Effector memory CD8-positive, alpha-beta T cell (primary cell): ENCODE measurements at regions not wholly inside any gene's neighbourhood (a gene's known extent, or its start where the extent isn't known, plus 50 kb on each side); places are given as distances from the start of the nearest gene placed in this dataset.
"Not testable (repeated sequence)": the region's sequence is repeated elsewhere in the genome, so short reads cannot be mapped to it uniquely, and the experiment has no call there.

Source experiments
- ATAC-seq: fragments of 150-1000 bp; cut with Tn5 transposase; replicated peaks from 2 replicates; pipeline ENCODE4 v1.10.0; 2021; ENCODE audit warnings: mild to moderate bottlenecking, moderate library complexity
- DNase-seq, 3 experiments: peaks; one replicate each; pipeline ENCODE4 v3.0.0; 2021
- H3K27ac Mint-ChIP-seq, 2 donors: one replicate each; pipeline ENCODE4 v1.8.0; 2022; ENCODE audit warnings: mild to moderate bottlenecking in 2 of 2, mixed read lengths in 2 of 2, moderate library complexity in 2 of 2
- H3K27me3 Mint-ChIP-seq, 2 donors: one replicate each; pipeline ENCODE4 v1.8.0; 2022; ENCODE audit warnings: mixed read lengths in 2 of 2
- H3K36me3 Mint-ChIP-seq: one replicate; pipeline ENCODE4 v1.8.0; 2022; ENCODE audit warnings: mild to moderate bottlenecking, moderate library complexity, mixed read lengths; ENCODE audit not compliant: insufficient read depth
- H3K4me1 Mint-ChIP-seq, 2 donors: one replicate each; pipeline ENCODE4 v1.8.0; 2022; ENCODE audit warnings: low read depth in 2 of 2, mixed read lengths in 2 of 2
- H3K4me3 Mint-ChIP-seq, 2 donors: one replicate each; pipeline ENCODE4 v1.8.0; 2022; ENCODE audit warnings: mild to moderate bottlenecking in 2 of 2, mixed read lengths in 2 of 2, moderate library complexity in 2 of 2
- H3K9me3 Mint-ChIP-seq, 2 donors: one replicate each; pipeline ENCODE4 v1.8.0; 2022; ENCODE audit warnings: mixed read lengths in 2 of 2

DNA sequence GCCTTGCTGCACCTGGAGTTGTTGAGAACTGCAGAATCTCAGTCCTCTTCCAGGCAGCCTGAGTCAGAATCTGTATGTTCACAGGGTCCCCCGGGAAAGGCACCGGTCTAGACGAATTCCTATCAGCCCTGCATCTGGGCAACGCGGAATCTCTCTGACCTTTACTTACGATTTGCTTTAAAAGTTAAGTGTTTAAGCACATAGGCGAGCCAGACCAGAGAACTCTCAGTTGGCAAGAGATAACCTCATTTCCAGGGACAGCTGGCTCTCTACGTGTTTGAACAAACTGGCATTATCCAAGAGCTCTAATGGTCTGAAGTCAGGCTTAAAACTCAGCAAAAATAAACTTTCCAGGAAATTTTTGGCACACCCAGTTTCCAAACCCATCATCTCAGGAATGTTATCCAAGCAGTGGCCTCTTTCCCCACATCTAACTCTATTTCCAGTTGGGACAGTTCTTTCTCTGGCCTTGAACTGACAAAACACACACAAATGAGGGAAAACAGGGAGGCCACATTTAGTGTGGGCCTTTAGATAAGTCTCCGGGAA is 53.4 kb downstream of the HES1 start:
- Mint-ChIP-seq H3K27ac (no peak overlapping the region), H3K4me1 (peaks cover 0 to under 1% of the 10 kb centered on the region in 2 donors), H3K9me3 (no peaks in the 10 kb centered on the region), H3K27me3 (peaks cover 0 to 49% of the 10 kb centered on the region in 2 donors), H3K36me3 (no peaks in the 10 kb centered on the region), H3K4me3 (no peak overlapping the region)
- ATAC-seq (no peak), DNase-seq (no peak)

DNA sequence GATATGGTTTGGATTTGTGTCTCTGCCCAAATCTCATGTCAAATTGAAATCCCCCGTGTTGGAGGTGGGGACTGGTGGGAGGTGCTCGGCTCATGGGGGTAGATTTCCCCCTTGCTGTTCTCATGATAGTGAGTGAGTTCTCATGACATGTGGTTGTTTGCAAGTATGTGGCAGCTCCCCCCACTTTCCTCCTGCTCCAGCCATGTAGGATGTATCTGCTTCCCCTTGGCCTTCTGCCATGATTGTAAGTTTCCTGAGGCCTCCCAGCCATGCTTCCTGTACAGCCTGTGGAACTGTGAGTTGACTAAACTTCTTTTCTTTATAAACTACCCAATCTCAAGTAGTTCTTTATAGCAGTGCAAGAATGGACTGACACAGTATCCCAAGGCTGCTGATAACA is 55.9 kb downstream of the HES1 start:
- DNase-seq, H3K9me3 Mint-ChIP-seq, H3K36me3 Mint-ChIP-seq, H3K4me1 Mint-ChIP-seq, ATAC-seq, H3K4me3 Mint-ChIP-seq, H3K27ac Mint-ChIP-seq: not testable (repeated sequence)
- H3K27me3 Mint-ChIP-seq, result peaks cover 0 to 41% of the 10 kb centered on the region in 2 donors

DNA sequence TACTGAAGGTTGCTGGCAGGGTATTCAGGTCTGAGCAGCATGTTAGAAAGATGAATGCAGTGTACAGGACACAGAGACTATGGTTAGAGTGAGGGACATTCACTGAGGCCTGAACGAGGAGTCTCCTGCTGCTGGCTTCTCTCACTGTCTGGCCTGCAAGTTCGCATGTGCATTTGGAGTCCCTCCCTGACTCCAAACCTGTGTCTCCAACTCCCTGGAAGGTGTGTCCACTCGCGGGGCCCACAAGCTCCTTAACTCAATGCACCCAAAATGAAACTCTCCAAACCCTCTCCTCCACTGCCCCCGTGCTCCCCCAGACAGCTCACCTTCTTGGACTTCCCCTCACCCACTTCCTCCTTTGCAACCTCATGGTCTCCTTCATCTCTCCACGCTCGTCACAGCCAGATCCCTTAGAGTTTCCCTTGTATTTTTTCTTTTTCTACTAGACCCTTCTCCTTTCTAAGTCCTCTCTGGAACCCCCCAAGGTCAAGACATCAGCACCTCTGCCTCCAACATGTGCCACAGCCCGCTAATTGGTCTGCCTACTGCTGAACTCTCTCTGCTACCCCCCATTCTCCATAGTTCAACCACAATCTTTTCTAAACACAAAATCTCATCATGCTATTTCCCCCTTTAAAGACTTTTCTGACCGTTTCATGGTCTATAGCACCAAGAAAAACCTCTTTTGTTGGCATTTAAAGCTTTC is 58.3 kb downstream of the HES1 start:
- ATAC-seq (no peak), DNase-seq (no peak)
- no peak overlapping the region for H3K27ac Mint-ChIP-seq
- H3K36me3 Mint-ChIP-seq, result no peaks in the 10 kb centered on the region
- H3K9me3 Mint-ChIP-seq, result no peaks in the 10 kb centered on the region
- H3K4me1 Mint-ChIP-seq, result peaks cover 0 to 2% of the 10 kb centered on the region in 2 donors
- peaks cover 20 to 54% of the 10 kb centered on the region in 2 donors for H3K27me3 Mint-ChIP-seq
- no peak overlapping the region for H3K4me3 Mint-ChIP-seq

DNA sequence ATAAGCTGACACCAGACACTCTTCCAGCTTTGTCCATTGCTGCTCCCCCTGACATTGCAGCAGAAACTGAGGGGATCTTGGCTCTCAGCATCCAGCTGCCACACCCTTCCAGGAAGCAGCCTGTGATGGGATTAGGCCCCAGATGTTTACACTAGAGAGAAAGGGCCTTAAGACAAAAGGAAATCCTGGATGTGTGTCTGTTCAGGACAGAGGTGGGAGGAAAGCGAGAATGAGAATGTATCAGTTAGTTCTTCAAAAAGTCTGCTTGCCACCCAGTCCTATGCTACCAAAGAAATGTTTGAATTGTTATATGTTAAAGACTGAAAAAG is 58.8 kb downstream of the HES1 start:
- DNase-seq (no peak), ATAC-seq (no peak)
- Mint-ChIP-seq H3K9me3 (no peaks in the 10 kb centered on the region), H3K4me3 (no peak overlapping the region), H3K4me1 (peaks cover 0 to 2% of the 10 kb centered on the region in 2 donors), H3K36me3 (no peaks in the 10 kb centered on the region), H3K27me3 (peaks cover 22 to 59% of the 10 kb centered on the region in 2 donors), H3K27ac (no peak overlapping the region)

DNA sequence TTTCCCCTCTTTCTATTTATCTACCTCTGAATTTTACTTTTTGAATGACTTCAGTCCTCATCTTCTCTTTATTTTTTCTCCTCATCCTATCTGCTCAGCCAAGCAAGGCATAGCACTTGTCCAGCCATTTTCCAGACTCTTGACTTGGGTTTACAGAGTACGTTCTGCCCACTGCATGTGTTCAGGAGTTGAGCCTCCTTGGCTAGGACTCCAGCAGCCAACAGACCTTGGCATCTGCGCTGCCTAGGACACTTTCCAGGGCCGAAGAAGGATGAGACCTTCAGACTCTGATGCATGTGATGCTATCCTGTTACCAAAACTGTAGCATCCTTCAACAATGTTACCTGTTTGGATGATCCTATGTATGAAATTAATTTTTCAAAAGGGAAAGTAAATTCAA is 59.7 kb downstream of the HES1 start:
- Mint-ChIP-seq H3K27me3 (peaks cover 31 to 68% of the 10 kb centered on the region in 2 donors), H3K4me1 (peaks cover 0 to 2% of the 10 kb centered on the region in 2 donors), H3K36me3 (no peaks in the 10 kb centered on the region), H3K27ac (no peak overlapping the region), H3K9me3 (no peaks in the 10 kb centered on the region), H3K4me3 (no peak overlapping the region)
- DNase-seq (no peak), ATAC-seq (no peak)

DNA sequence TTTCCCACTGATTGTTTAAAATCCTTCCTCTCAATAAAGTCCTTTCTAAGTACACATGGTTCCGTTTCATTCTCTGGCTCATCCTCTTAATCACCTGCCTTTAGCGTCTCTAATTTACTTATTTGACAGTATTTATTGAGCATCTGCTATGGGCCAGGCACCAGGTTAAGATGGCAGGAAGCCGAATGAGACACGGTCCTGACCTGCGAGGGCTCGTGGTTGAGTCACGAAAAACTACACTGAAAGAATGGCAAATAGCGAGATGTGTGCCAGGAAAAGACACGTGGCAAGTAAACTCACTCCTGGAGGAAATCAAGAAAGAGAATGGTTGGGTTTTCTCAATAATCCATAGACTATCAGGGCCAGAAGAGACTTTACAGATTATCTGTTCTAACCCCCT is 60.9 kb downstream of the HES1 start:
- DNase-seq, result no peak
- H3K4me1 Mint-ChIP-seq, result peaks cover 0 to 2% of the 10 kb centered on the region in 2 donors
- H3K27me3 Mint-ChIP-seq, result peaks cover 43 to 72% of the 10 kb centered on the region in 2 donors
- ATAC-seq, result no peak
- H3K36me3 Mint-ChIP-seq, result no peaks in the 10 kb centered on the region
- H3K4me3 Mint-ChIP-seq, result no peak overlapping the region
- no peak overlapping the region for H3K27ac Mint-ChIP-seq
- no peaks in the 10 kb centered on the region for H3K9me3 Mint-ChIP-seq

DNA sequence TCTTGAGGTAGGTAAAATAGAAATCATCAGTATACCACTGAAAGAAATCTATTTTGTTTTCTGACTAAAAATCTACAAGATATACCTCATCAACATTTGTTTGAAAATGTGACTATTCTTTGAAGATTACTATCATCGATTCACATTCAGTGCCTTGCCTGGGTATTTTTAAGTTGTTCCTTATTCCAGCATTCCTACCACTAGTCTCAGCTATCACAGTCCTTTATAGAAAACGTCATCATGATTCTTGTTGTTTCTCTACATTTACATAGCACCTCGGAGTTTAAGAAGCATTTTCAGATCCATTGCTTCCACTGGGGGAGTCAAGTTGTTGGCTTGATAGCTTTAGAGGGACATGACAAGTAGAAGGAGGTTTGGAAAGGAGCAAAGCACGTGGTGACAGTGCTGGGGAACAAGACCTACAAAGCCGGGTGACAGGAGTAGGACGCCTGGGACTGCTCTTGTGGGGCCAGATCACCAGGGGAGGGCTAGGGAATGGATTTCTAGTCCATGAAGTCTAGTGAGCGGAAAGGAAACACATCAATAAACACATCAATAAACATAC is 61.5 kb downstream of the HES1 start:
- Mint-ChIP-seq H3K27me3 (peaks cover 49 to 78% of the 10 kb centered on the region in 2 donors), H3K9me3 (no peaks in the 10 kb centered on the region), H3K36me3 (no peaks in the 10 kb centered on the region), H3K27ac (no peak overlapping the region), H3K4me3 (no peak overlapping the region), H3K4me1 (peaks cover 0 to 2% of the 10 kb centered on the region in 2 donors)
- ATAC-seq (no peak), DNase-seq (no peak)

DNA sequence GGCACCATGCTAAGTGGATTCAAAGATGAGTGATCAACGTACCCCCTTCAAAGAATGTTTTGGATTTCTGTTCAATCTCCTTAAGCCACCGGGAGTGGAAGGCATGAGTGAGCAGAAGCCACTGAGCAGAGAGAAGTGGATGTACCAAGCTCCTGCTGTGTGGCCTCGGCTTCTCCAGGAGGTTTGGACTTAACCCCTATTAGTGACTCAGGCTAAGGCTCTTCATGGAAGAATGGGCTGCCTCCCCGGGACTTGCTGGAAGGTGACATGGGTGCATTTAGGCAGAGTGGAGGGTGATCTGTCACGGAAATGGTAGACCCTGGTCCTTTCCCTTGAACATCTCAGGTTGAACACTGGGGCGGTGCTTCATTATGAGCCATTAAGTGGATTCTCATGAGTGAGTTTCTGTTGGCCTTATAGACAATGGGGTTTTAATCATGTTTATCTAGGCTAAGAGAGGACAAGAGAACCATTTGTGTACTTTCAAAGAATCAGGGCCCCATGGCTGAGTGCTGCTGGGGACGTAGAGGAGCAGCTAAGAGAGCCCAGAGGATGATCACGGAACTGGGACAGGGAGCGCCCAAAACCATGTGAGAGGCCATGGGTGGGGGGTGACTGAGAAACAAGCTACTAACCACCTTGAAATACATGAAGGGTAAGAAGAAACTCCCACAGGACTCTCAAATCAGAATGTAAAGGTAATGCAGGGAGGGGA is 62.2 kb downstream of the HES1 start:
- no peak for DNase-seq
- H3K4me3 Mint-ChIP-seq, result no peak overlapping the region
- H3K36me3 Mint-ChIP-seq, result no peaks in the 10 kb centered on the region
- H3K27ac Mint-ChIP-seq, result no peak overlapping the region
- no peak for ATAC-seq
- H3K9me3 Mint-ChIP-seq, result no peaks in the 10 kb centered on the region
- peaks cover 0 to 2% of the 10 kb centered on the region in 2 donors for H3K4me1 Mint-ChIP-seq
- peaks cover 56 to 84% of the 10 kb centered on the region in 2 donors for H3K27me3 Mint-ChIP-seq

DNA sequence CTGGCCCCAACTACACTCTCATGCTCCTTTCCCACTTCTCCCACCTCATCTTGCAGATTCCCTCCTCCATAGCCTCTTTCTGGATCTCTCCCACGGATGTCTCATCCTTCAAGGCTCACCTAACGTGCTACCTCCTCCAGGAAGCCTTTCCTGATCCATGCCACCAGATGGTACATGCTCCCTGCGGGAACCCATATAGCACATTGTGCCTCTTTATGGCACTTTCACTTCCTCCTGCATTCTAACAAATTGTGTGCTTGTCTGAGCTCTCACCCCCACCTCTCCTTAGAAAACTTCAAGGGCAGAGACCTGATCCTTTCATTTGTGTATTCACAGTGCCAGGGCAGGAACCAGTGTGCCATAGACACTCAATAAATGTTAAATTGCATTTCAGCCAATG is 63.0 kb downstream of the HES1 start:
- Mint-ChIP-seq H3K27ac (no peak overlapping the region), H3K9me3 (no peaks in the 10 kb centered on the region), H3K4me1 (peaks cover 0 to 7% of the 10 kb centered on the region in 2 donors), H3K36me3 (no peaks in the 10 kb centered on the region), H3K27me3 (peaks cover 64 to 84% of the 10 kb centered on the region in 2 donors), H3K4me3 (no peak overlapping the region)
- DNase-seq, result no peak
- ATAC-seq, result no peak

DNA sequence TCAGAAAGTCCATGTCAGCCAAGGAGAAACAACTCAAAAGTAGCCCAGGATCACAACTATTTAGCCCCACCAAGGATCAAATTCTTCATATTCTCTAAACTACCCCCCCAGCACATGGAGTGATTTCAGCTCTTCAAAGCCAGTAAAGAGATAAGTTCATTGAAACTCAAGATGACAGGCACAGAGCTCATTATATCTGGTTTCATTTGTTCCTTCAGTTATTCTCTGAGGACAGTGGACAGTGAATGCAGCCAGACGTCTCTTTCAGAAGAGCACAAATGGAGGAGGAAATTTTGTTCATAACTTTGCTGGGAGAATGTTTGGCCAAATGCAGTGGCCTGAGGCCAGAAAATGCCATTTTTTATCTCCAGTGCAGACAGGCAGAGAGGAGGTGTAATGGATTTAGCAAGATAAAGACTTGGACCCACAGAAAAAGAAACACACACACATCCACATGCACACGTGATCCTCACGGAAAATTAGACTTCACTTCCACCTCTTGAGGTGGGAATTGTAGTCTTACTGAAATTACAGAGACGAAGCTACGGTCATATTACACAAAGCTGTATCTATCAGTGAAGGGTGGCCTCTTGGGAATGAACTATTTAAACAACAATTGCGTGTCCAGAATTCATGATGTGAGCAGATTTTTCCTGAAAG is 64.6 kb downstream of the HES1 start:
- H3K27ac Mint-ChIP-seq, result no peak overlapping the region
- DNase-seq, result no peak
- peaks cover 73 to 87% of the 10 kb centered on the region in 2 donors for H3K27me3 Mint-ChIP-seq
- H3K9me3 Mint-ChIP-seq, result no peaks in the 10 kb centered on the region
- H3K36me3 Mint-ChIP-seq, result no peaks in the 10 kb centered on the region
- peaks cover 0 to 5% of the 10 kb centered on the region in 2 donors for H3K4me1 Mint-ChIP-seq
- no peak overlapping the region for H3K4me3 Mint-ChIP-seq
- ATAC-seq, result no peak

DNA sequence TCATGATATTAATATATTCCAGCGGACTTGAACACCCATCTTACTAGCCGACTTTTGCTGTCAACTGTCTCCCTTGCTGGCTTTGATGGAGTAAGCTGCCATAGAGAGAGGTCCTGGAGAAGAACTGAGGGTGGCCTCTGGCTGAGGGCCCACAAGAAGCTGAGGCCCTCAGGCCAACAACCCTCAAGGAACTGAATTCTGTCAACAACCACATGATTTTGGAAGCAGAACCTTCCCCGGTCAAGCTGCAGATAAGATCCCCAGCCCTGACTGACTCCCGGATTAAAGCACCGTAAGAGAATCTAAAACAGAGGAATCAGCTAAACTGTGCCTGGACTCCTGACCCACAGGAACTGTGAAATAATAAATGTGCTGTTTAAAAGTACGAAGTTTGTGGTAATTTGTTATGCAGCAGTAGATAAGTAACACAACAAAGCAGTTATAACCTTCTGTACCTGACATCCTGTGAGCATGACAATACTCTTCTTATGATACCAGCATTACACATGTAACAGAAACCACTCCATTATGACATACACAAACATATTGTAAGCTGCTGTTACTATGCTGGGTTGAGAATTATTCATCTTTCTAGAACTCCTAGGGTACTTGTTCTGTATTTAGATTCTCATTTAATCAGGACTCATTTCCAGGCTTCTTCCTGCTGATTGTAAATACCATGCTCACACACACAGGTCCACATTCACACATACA is 66.2 kb downstream of the HES1 start:
- ATAC-seq (no peak), DNase-seq (no peak)
- no peaks in the 10 kb centered on the region for H3K9me3 Mint-ChIP-seq
- no peak overlapping the region for H3K4me3 Mint-ChIP-seq
- peaks cover 89 to 95% of the 10 kb centered on the region in 2 donors for H3K27me3 Mint-ChIP-seq
- no peak overlapping the region for H3K27ac Mint-ChIP-seq
- H3K4me1 Mint-ChIP-seq, result peaks cover 0 to 5% of the 10 kb centered on the region in 2 donors
- no peaks in the 10 kb centered on the region for H3K36me3 Mint-ChIP-seq

DNA sequence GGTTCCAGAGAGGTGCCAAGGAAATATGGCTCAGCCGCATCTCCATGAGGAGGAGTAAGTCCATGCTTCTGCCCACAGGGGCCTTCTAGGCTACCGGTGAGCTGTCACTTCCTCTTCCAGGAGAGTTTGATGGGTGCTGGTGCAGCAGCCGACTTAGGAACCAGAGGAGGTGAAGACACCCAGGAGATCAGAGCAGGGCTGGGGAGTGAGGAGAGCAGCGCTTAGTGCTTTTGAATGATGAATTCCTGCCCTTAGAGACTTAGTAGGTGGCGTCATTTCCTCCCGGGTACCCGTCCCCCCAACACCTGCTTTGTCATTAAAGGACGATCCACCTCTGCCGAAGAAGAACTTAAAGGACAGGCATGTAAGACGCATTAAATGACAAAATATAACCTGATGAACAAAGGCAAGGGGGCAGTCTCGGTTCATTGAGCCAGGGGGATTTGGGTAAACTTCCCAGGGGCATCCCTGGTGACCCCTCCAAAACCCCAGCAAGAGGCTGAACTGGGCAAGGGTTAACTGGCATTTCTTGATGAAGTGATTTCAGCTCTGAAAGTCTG is 67.6 kb downstream of the HES1 start:
- Mint-ChIP-seq H3K36me3 (no peaks in the 10 kb centered on the region), H3K4me1 (peaks cover 0 to 5% of the 10 kb centered on the region in 2 donors), H3K4me3 (peak overlapping the region; percentile 38 to 62), H3K27me3 (peaks cover 78 to 86% of the 10 kb centered on the region in 2 donors), H3K27ac (no peak overlapping the region), H3K9me3 (no peaks in the 10 kb centered on the region)
- ATAC-seq (no peak), DNase-seq (no peak)
